ENCODE measurements at regions not wholly inside any gene's neighbourhood (a gene's known extent, or its start where the extent isn't known, plus 50 kb on each side); places are given as distances from the start of the nearest gene placed in this dataset.
"Not testable (repeated sequence)": the region's sequence is repeated elsewhere in the genome, so short reads cannot be mapped to it uniquely, and the experiment has no call there.

- H3K4me3 Mint-ChIP-seq, H3K4me1 Mint-ChIP-seq, H3K36me3 Mint-ChIP-seq, DNase-seq, ATAC-seq, POLR2A ChIA-PET, H3K27ac Mint-ChIP-seq, H3K27me3 Mint-ChIP-seq: not testable (repeated sequence)
- peaks cover 3 to 26% (median 12%) of the 10 kb centered on the region in 9 donors for H3K9me3 Mint-ChIP-seq
These were observed 1020.9 kb downstream of the KCNMA1 start for GRCh38 chr10:76616666-76617065.

- H3K4me3 Mint-ChIP-seq, result no peak overlapping the region
- H3K27me3 Mint-ChIP-seq, result no peaks in the 10 kb centered on the region
- no peaks in the 10 kb centered on the region for H3K36me3 Mint-ChIP-seq
- DNase-seq (no peak), ATAC-seq (no peak)
- H3K27ac Mint-ChIP-seq, result no peak overlapping the region
- no peaks in the 10 kb centered on the region for H3K4me1 Mint-ChIP-seq
- POLR2A ChIA-PET, result no interaction called here
- H3K9me3 Mint-ChIP-seq, result peaks cover 2 to 16% (median 11%) of the 10 kb centered on the region in 9 donors
These were observed 1022.6 kb downstream of the KCNMA1 start for GRCh38 chr10:76615049-76615448.
